GM04503 (cell line): ENCODE measurements at regions not wholly inside any gene's neighbourhood (a gene's known extent, or its start where the extent isn't known, plus 50 kb on each side); places are given as distances from the start of the nearest gene placed in this dataset.

Experiments used
- DNase-seq: peaks from one replicate; pipeline ENCODE4 v3.0.0-alpha.2; 2012; ENCODE audit warnings: low read depth

GRCh38 chr9:107750741-107751566 is 261.4 kb upstream of the KLF4 start:
- peak; percentile 97 for DNase-seq

- peak; percentile 88 for DNase-seq
Measured at GRCh38 chr9:107749787-107750444, 260.3 kb upstream of the KLF4 start.

- no peak for DNase-seq
Measured at GRCh38 chr9:107744873-107745272, 255.3 kb upstream of the KLF4 start.

GRCh38 chr9:107742531-107743309 is 253.2 kb upstream of the KLF4 start:
- DNase-seq, result no peak

- peak; percentile 8 for DNase-seq
Measured at GRCh38 chr9:107740088-107740980, 250.8 kb upstream of the KLF4 start.

- DNase-seq, result no peak
Measured at GRCh38 chr9:107739601-107740082, 250.1 kb upstream of the KLF4 start.

GRCh38 chr9:107738789-107739188 is 249.2 kb upstream of the KLF4 start:
- DNase-seq, result peak; percentile 36

- peak; percentile 87 for DNase-seq
Measured at GRCh38 chr9:107737987-107738743, 248.6 kb upstream of the KLF4 start.

GRCh38 chr9:107737610-107737986 is 248.0 kb upstream of the KLF4 start:
- DNase-seq, result no peak

- no peak for DNase-seq
Measured at GRCh38 chr9:107735821-107736220, 246.3 kb upstream of the KLF4 start.

- peak; percentile 85 for DNase-seq
Measured at GRCh38 chr9:107734256-107735013, 244.9 kb upstream of the KLF4 start.

GRCh38 chr9:107733523-107733894 is 243.9 kb upstream of the KLF4 start:
- DNase-seq, result no peak

- DNase-seq, result peak; percentile 69
Measured at GRCh38 chr9:107732781-107733522, 243.4 kb upstream of the KLF4 start.

GRCh38 chr9:107731115-107731762 is 241.7 kb upstream of the KLF4 start:
- no peak for DNase-seq

GRCh38 chr9:107730666-107731065 is 241.1 kb upstream of the KLF4 start:
- no peak for DNase-seq

GRCh38 chr9:107727086-107727780 is 237.7 kb upstream of the KLF4 start:
- peak; percentile 11 for DNase-seq

GRCh38 chr9:107723015-107723414 is 233.4 kb upstream of the KLF4 start:
- no peak for DNase-seq

GRCh38 chr9:107721705-107722245 is 232.2 kb upstream of the KLF4 start:
- no peak for DNase-seq
